Caco-2 (cell line): ENCODE measurements at regions not wholly inside any gene's neighbourhood (a gene's known extent, or its start where the extent isn't known, plus 50 kb on each side); places are given as distances from the start of the nearest gene placed in this dataset.

ENCODE experiments used
- BruUV-seq: library from RNA; stranded (reverse); fragments of 400-500 nt; replicated peaks from 2 replicates; lab custom pipeline; 2021; lab: Mats Ljungman, UMichigan
- CTCF ChIA-PET: fragments of 300-600 bp; sonication (Branson Sonifier 250); formaldehyde crosslinking; loops from one replicate; lab custom pipeline; 2022; ENCODE audit warnings: antibody characterized with exemption; lab: Charles Lee
- POLR2A ChIA-PET: fragments of 300-600 bp; sonication (Branson Sonifier 250); formaldehyde crosslinking; loops from one replicate; lab custom pipeline; 2022; ENCODE audit warnings: antibody characterized with exemption; lab: Charles Lee
- DNase-seq, 2 experiments: peaks; one replicate each; pipeline versions ENCODE4 v3.0.0 to v3.0.0-alpha.2; 2020 to 2022
- H3K27me3 ChIP-seq: replicated peaks from 2 replicates; pipeline ENCODE4 v1.6.0; 2011; ENCODE audit warnings: low read length; ENCODE audit not compliant: control insufficient read depth, insufficient read depth
- H3K36me3 ChIP-seq: 2 replicates; pipeline ENCODE4 v1.5.1; 2011; ENCODE audit warnings: low read length; ENCODE audit not compliant: control insufficient read depth, insufficient read depth
- H3K4me1 ChIP-seq: fragments of 250-450 bp; sonication (Bioruptor Pico); 2 replicates; pipeline ENCODE4 v1.5.1; 2020; ENCODE audit warnings: mild to moderate bottlenecking
- H3K4me3 ChIP-seq: 2 replicates; pipeline ENCODE4 v1.5.1; 2011; ENCODE audit warnings: low read depth, mild to moderate bottlenecking, control low read depth, low read length
- H3K9me3 ChIP-seq: fragments of 250-450 bp; sonication (Bioruptor Pico); 2 replicates; pipeline ENCODE4 v1.5.1; 2020; ENCODE audit warnings: mild to moderate bottlenecking, moderate library complexity
- H3K27ac Mint-ChIP-seq: one replicate; pipeline ENCODE4 v1.8.0; 2022; ENCODE audit warnings: mixed read lengths; ENCODE audit not compliant: unreplicated experiment
- H3K27me3 Mint-ChIP-seq: one replicate; pipeline ENCODE4 v1.8.0; 2022; ENCODE audit warnings: mixed read lengths; ENCODE audit not compliant: insufficient read depth, unreplicated experiment
- H3K36me3 Mint-ChIP-seq: one replicate; pipeline ENCODE4 v1.8.0; 2022; ENCODE audit warnings: mild to moderate bottlenecking, mixed read lengths; ENCODE audit not compliant: insufficient read depth, unreplicated experiment
- H3K4me1 Mint-ChIP-seq: one replicate; pipeline ENCODE4 v1.8.0; 2022; ENCODE audit warnings: low read depth, mixed read lengths; ENCODE audit not compliant: unreplicated experiment
- H3K4me3 Mint-ChIP-seq: one replicate; pipeline ENCODE4 v1.8.0; 2022; ENCODE audit warnings: mild to moderate bottlenecking, moderate library complexity, mixed read lengths; ENCODE audit not compliant: unreplicated experiment
- H3K9me3 Mint-ChIP-seq: one replicate; pipeline ENCODE4 v1.8.0; 2022; ENCODE audit warnings: mixed read lengths; ENCODE audit not compliant: unreplicated experiment
- CTCF ChIP-seq, 2 experiments: fragments of 200-600 bp in 1 of 2; IDR thresholded peaks; 1 replicate in 1 of 2; 2 replicates in 1 of 2; pipeline versions ENCODE4 v1.5.1 to v1.8.0; 2011 to 2022; ENCODE audit warnings: antibody characterized with exemption in 1 of 2, control low read depth in 1 of 2, inconsistent platforms in 1 of 2, low read depth in 1 of 2, low read length in 1 of 2, mild to moderate bottlenecking in 1 of 2, moderate library complexity in 1 of 2; ENCODE audit not compliant: insufficient read depth in 1 of 2, severe bottlenecking in 1 of 2, unreplicated experiment in 1 of 2
- intact Hi-C: fragments of 100-400 bp; cut with micrococcal nuclease; formaldehyde crosslinking; loops from one replicate; pipeline ENCODE4 v1.10.0; 2022; ENCODE audit not compliant: unreplicated experiment

- no peak overlapping the region for H3K27ac Mint-ChIP-seq
- intact Hi-C loops = no loop called here
- no peaks in the 10 kb centered on the region for H3K27me3 Mint-ChIP-seq
- H3K27me3 ChIP-seq = no peaks in the 10 kb centered on the region
- TF ChIP-seq CTCF (IDR thresholded peaks at IDR 0.05; ENCODE audit: insufficient read depth in 1 of 2, low read depth in 1 of 2, low read length in 1 of 2, severe bottlenecking in 1 of 2, unreplicated experiment in 1 of 2) = no peak
- H3K4me3 ChIP-seq = no peak overlapping the region
- no peaks in the 10 kb centered on the region for H3K36me3 ChIP-seq
- ChIA-PET POLR2A (no interaction called here), CTCF (no interaction called here)
- no peaks in the 10 kb centered on the region for H3K9me3 ChIP-seq
- DNase-seq = no peak
- no peak overlapping the region for H3K4me3 Mint-ChIP-seq
- H3K4me1 Mint-ChIP-seq = no peaks in the 10 kb centered on the region
- BruUV-seq = no TSS peak
- no peaks in the 10 kb centered on the region for H3K9me3 Mint-ChIP-seq
- H3K4me1 ChIP-seq = no peaks in the 10 kb centered on the region
- no peaks in the 10 kb centered on the region for H3K36me3 Mint-ChIP-seq
These were observed 622.2 kb downstream of the POM121L12 start for GRCh38 chr7:53657586-53657985.

GRCh38 chr7:53658951-53659350 is 623.5 kb downstream of the POM121L12 start:
- no peak for DNase-seq
- no peak for TF ChIP-seq CTCF (IDR thresholded peaks at IDR 0.05; ENCODE audit: insufficient read depth in 1 of 2, low read depth in 1 of 2, low read length in 1 of 2, severe bottlenecking in 1 of 2, unreplicated experiment in 1 of 2)
- no peaks in the 10 kb centered on the region for H3K9me3 ChIP-seq
- Mint-ChIP-seq H3K4me1 (no peaks in the 10 kb centered on the region), H3K9me3 (no peaks in the 10 kb centered on the region), H3K4me3 (no peak overlapping the region), H3K36me3 (no peaks in the 10 kb centered on the region), H3K27ac (no peak overlapping the region), H3K27me3 (no peaks in the 10 kb centered on the region)
- BruUV-seq = no TSS peak
- H3K4me1 ChIP-seq = no peaks in the 10 kb centered on the region
- H3K36me3 ChIP-seq = no peaks in the 10 kb centered on the region
- H3K27me3 ChIP-seq = no peaks in the 10 kb centered on the region
- CTCF ChIA-PET = no interaction called here
- POLR2A ChIA-PET = no interaction called here
- no peak overlapping the region for H3K4me3 ChIP-seq
- intact Hi-C loops = no loop called here

- Mint-ChIP-seq H3K4me1 (no peaks in the 10 kb centered on the region), H3K27ac (no peak overlapping the region), H3K9me3 (no peaks in the 10 kb centered on the region), H3K36me3 (no peaks in the 10 kb centered on the region), H3K27me3 (no peaks in the 10 kb centered on the region), H3K4me3 (no peak overlapping the region)
- intact Hi-C loops = no loop called here
- Histone ChIP-seq H3K4me3 (no peak overlapping the region), H3K9me3 (no peaks in the 10 kb centered on the region), H3K36me3 (no peaks in the 10 kb centered on the region), H3K4me1 (no peaks in the 10 kb centered on the region), H3K27me3 (no peaks in the 10 kb centered on the region)
- CTCF ChIA-PET = no interaction called here
- no peak for TF ChIP-seq CTCF (IDR thresholded peaks at IDR 0.05; ENCODE audit: insufficient read depth in 1 of 2, low read depth in 1 of 2, low read length in 1 of 2, severe bottlenecking in 1 of 2, unreplicated experiment in 1 of 2)
- DNase-seq = no peak
- POLR2A ChIA-PET = no interaction called here
- no TSS peak for BruUV-seq
These were observed 626.3 kb downstream of the POM121L12 start for GRCh38 chr7:53661645-53662217.
